ENCODE measurements at regions not wholly inside any gene's neighbourhood (a gene's known extent, or its start where the extent isn't known, plus 50 kb on each side); places are given as distances from the start of the nearest gene placed in this dataset.

- TF ChIP-seq ZFX (IDR thresholded peaks at IDR 0.05) (no peak), CTCF (conservative IDR thresholded peaks at IDR 0.05) (no peak)
These were observed 252.7 kb downstream of the SPRY1 start for GRCh38 chr4:123649250-123649644.
